ENCODE measurements at regions not wholly inside any gene's neighbourhood (a gene's known extent, or its start where the extent isn't known, plus 50 kb on each side); places are given as distances from the start of the nearest gene placed in this dataset.

DNA sequence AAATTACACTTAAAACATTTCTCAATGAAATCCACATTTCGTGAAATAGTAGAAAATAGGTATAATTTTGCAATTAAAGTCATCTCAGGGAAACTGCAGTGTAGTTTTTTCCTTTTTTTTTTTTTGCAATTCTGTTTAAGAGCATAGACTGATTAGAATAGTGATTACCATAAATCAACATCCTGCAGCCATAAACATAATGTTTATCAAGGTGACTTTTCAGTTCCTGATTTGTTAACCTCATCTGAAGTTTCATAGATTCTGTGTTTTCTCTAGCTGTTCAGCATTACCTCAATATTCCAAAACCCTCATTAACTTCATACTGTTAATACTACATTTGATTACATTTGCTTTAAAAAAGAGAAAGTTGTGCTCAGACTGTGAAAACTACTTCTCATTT, 286.3 kb upstream of the DACH1 start:
- no peak for DNase-seq

DNA sequence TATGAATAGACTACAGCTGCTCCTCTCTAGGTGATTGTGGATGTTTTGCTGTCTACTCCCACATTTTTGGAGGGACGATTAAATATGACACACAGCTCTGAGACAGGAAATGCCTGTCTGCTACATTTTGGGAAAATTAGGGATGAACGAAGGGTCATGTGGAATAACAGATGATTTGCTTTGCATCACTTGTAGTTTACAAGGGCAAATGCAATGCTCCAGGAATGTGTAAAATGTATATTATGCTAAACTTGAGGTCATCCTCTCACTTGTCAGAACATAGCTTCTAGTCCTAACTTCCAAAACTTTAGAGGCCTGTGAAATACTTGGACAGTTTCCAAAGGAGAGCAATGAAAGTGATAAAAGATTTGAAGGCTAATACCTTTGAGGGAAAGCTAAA, 284.2 kb upstream of the DACH1 start:
- no peak for DNase-seq

DNA sequence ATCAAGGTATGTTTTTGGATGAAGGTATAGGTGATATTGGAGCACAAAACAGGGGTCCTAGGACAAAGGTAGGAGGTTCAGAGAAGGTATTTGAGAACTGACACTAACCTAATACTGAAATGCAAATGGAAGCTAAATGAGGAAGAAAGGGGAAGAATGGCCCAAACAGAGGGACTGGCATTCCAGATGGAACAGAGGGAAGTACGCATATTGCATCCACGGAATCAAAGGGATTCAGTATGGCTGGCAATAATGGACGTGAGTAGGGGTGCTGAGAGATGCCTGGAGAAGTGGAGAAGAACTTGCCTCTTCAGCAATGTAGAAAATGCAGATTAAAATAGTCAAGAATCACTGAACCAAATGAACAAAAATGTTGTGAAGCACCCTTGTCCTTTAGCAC, 283.5 kb upstream of the DACH1 start:
- no peak for DNase-seq

DNA sequence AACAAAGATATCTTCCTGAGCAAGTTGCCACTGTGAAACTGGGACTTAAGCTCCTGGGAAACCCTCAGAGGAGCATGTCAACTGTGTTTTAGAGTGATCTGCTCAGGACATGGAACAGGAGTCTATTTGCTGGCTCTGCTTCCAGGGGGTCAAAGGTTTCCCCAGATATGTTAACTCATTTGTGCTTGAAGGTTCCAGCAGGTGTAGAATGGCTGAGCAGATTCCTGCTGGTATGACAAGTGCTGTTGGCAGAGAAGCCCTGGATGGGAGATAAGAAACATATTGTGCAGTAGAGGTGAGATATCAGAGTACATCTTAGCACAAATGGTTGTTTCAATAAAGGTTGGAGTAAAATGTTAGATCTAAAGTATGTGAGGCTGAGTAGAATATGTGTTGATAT, 282.7 kb upstream of the DACH1 start:
- no peak for DNase-seq

DNA sequence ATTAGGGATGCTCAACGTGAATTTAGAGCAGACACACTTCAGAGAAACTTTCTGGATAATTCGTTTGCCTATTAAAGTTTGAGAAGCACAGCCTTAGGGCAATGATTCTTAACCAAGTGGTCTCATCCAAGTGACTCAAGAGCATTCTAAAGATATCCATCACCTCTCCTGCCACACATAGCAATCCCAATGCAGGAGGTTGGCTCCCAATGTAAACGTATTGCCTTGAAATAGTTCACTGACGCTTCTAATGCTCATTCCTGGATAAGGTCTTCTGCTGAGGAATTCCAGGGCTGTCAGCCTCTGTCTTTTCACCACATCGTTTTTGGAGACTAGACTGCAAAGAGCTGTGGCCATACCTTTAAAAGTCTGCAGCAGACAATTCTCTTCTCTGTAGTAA, 279.8 kb upstream of the DACH1 start:
- DNase-seq: no peak

DNA sequence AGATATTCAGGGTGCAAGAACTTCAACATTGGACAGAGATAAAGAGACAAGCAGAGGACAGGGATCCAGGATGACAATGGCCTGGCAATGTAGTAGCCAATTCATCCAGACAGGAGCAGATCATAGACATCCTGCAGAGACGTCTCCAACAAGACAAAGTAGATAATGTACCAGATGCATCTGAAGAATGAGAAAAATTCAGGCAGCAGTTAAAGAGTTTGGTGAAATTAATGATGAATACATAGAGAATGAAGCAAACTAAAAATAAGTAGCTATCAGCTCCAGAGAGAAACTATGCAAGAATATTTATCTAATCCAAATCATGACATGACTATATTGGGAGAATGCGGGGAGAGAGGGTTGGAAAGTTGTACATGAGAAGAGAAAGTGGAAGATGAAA, 278.4 kb upstream of the DACH1 start:
- DNase-seq: no peak

DNA sequence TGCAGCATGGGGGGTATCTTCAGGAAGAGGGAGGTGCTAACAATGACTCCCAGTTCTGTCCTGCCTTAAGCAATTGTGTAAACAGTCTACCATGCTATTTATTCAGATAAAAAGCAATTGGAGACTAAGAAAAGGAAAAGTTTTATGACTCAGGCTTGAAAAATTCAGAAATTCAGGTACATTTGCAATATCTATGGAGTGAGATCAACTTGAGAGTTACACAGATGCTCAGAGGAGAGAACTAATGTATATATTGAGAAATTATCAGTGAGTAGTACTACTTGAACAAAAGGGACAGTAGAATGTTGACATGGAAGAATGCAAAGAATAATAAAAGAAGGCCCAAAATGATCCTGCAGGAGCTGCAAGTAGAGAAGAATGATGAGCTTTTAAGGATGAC, 277.6 kb upstream of the DACH1 start:
- no peak for DNase-seq

DNA sequence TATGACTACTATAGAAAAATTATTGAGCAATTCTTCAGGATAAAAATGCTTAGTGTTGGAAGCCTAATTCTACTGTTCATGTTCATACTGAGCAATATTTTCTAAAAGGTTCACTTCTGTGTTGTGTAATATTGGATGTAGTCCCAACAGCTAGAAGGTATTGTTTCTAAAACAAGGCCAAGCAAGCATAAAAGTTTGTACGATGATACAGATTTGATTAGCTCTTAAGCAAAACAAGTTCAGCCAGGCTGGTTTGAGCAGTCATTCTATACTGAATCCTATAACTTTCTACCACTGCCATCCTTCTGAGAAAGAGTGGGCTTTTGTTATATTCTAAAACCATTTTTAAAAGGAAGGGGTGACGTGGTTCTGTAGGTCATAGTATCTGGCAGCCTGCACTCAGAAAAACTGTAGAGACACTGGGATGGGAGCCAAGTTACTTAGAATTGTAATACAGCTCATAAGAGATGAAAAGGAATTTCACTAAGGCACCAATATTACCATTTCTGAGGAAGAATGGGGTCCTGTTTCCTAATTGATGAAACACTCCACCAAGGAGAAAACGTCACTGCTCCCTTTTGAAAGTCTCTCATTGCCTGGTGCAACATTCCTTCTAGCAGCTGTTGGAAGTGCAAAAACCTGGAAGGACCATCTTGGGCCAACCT, 275.0 kb upstream of the DACH1 start:
- DNase-seq: no peak

DNA sequence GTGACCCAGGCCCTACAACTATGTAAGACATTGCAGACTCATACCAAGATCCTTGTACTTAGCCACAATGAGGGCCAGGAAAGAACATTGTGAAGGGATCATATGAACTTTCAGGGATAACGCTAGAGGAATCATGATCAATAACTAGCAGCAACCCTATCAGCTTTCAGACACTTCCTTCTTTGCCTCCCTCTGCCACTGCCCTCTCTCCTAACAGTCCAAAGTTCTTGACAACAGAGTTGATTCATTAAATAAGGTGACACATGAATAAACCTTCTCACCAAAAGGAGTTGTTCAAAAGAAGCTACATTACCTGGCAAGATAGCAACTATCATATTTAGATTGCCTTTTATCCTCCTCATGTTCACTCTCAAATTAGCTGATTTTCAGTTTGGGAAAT, 272.2 kb upstream of the DACH1 start:
- DNase-seq: no peak

DNA sequence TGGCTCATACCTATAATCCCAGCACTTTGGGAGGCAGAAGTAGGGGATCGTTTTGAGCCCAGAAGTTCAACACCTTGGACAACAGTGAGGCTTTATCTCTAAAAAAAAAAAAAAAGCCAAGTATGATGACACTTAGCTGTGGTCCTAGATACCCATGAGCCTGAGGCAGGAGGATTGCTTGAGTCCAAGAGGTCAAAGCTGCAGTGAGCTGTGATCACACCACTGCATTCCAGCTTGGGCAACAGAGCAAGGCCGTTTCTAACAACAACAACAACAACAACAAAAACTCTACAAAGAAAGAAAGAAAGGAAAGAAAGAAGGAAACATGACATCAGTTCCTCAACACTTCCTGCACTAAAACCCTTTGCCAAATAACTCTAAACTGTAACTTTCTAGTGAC, 265.1 kb upstream of the DACH1 start:
- no peak for DNase-seq

DNA sequence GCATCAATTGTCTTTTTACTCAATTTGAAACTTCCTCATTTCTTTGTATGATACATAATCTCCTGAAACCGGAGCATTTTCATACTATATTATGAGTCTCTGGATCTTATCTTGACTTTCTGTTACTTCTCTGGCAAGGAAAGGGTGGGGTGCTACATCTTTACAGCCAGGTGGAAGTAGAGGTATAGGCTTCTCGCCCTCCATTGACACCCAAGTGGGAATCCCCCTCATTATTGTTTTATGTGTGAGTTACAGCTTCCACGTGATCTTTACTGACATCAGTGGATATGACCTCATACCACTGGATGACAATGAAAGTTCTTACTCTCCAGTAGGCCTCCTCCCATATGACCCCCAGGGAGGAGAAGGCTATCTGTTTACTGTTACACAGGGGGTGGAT, 262.1 kb upstream of the DACH1 start:
- DNase-seq: no peak

DNA sequence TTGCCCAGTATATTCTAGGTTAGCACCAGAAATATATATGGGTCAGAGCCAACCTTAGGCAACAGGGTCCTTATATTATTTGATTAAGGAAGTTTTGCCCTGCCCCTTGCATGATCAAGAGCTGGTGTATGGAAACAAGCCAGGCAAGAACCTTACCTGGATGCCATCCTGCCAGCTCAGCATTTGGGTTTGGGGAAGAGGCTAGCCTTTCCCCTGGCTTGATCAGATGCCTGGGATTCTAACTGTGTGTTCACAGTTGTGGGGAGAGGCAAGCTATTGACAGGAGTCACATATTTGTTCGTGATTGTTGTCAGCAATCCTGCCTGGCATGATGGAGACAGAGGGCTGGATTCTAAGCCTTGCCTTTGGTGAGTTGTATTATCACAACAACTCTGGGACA, 260.0 kb upstream of the DACH1 start:
- DNase-seq: no peak

DNA sequence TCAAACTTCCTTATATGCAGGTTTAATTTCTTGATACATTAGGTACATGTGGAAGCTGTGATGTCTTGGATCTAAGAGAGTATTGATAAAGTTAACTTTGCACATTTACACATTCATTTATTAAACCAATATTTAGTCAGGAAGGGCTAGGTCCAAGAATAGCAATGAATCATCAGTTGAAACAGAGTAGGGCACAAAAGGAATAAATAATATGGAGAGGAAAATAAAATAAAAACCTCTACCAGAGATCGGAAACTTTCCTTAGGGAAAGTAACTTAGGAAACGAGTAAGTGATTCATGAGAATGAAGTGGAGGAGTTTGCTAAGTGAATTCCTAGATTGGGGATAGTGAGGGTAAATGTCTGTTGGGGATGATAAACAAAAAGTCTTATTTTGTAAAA, 259.4 kb upstream of the DACH1 start:
- no peak for DNase-seq

DNA sequence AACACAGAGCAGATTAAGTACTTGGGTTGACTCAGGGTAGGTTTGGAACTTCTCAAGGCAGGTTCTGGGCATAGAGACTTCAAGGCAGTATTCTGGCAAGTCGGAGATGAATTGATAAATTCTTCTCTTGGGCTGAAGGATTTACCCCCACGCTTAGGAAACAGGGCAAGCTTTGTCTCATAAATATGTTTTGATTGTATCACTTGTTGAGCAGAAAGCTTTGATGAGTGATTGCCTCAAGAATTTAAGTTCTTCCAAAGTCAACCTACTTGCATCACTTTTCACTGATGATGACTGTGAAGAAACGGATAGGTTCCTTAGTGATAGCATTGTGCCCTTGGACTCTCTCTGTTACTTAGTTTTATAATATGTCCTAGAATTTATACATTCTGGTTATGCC, 258.6 kb upstream of the DACH1 start:
- DNase-seq: no peak

DNA sequence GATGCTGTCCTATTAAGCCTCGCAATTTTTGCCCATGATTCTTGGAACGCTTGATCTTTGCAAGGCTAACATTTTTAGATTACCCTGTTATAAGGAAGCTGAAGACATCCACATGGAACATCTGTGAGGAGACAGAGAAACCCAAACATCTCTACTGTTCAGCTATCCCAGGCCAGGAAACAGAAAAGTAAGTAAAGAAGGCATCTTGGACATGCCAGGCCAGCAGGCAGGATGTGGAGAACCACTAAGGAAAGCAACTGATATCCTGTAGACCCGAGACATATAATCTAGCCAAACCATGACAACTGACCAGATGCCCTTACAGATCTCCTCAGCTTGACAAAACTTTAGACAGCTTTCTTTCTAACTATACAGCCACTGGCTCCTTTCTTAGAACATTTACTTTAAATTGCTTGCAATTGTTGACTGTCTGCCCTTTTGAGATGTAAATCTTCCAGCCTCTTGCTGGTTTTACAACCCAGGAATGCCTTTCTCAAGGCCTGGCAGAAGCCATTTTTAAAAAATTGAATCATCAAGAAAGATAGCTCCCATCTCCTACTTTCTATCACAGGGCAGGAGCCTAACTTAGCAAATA, 255.8 kb upstream of the DACH1 start:
- no peak for DNase-seq

DNA sequence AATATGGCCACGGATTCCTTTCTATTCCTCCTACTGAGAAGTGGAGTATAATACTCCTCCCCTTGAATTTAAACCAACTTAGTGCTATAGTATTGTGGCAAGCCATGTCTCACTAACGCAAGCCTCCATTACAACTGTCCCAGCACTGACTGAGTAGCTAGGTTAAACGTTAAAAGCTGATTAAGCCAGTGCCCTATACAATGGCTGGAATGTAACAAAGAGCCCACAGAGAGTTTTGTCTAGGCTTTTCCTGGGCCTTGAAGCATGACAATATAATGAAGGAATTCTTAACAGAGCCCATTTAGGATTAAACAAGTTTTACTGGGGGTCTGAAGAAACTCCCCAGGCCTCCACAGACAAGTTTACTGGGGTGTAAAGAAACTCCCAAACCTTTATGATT, 254.5 kb upstream of the DACH1 start:
- no peak for DNase-seq

DNA sequence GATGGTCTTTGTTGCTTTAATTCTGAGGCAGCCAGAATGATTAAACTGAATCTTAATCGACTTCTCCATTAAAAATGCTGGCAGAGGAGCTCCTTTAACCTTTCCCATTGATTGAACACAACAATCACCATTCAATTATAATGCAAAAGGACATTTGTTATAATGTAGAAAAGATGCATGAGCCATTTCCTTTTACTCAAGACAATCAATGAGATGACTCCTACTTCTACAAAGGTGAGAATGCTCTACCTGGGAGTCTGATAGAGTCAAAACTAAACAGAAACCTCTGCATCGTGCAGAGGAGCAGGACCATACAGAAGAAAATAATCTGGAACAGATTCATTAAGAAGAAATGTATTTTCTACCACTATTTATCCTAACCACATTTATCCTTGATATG, 253.6 kb upstream of the DACH1 start:
- DNase-seq: no peak

DNA sequence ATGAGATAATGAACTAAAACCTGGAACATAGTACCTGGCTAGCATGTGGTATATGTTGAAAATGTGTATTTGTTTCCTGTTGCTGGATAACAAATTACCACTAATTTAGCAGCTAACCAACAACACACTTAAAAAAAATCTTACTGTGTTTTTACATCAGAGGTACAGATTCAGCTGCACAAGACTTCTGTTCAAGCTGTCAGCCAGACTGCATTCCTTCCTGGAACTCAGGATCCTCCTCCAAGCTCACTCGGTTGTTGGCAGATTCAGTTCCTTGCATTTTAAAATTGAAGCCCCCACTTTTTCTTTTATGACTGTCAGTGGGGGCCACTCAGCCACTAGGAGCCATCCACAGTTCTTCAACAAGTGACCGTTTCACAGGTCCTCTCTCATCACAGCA, 246.9 kb upstream of the DACH1 start:
- no peak for DNase-seq

DNA sequence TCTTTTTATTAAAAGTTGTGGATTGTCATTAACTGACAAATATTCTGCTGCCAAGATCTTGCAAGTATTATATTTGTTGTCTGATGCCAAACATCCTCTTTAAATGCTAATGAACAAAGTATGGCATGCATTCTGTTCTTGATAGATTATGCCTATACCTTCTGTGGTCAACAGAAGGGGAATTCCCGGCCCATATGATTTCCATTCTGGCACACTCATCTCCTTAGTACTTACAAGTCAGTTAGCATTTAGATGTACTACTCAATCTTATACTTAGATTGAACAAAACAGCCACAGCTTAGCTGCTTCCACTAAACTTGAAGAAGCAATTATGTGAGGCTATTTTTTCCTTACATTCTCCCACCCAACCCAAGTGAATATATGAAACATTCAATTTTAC, 246.1 kb upstream of the DACH1 start:
- no peak for DNase-seq

DNA sequence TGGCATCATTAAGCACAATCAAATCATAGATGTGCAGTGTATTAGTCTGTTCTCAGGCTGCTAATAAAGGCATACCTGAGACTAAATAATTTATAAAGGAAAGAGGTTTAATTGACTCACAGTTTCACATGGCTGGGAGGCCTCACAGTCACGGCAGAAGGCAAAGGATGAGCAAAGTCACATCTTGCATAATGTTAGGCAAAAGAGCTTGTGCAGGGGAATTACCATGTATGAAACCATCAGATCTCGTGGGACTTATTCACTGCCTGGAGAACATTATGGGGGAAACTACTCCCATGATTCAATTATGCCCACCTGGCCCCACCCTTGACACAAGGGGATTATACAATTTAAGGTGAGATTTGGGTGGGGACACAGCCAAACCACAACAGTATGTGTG, 245.2 kb upstream of the DACH1 start:
- no peak for DNase-seq

DNA sequence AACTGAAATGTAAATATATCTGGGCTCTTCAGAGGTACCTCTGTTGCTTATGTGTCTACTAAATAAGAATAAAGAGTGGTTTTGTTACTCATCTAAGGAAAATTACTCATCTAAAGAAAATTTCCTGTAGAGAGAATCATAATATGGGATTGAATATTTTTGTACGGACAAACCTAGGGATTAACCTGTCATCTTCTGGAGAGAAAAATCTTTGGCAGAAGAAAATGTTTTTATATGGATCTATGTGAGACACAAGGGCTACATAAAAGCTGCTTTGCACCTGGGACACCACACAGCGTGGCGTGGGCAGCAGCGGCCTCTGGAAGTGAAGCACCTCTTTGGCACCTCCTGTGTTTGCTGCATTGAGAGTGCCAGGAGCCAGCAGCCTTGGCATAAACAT, 242.9 kb upstream of the DACH1 start:
- DNase-seq: no peak

DNA sequence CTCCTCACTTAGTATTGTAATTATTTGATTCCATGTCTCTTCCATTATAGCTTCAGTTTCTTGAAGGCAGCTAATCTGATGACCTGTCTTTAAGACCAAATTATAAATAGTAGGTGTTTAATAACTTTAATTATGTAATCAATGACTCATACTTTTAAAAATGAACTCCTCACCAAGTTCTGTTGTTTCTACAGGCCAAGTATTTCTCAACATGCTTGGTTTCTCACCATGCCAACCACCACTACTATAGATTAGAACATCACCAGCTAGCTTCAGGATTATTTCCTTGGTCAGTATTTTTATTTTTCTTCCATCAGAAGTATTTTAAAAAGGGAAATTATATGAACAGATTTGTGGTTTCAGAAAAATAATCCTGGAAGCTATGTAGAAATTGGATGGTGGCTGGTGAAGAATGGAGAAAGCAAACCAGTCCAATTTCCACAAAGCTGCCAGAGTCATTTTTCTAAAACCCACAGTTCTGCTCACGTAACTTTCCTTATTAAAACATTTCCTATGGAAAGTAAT, 237.7 kb upstream of the DACH1 start:
- DNase-seq: no peak

DNA sequence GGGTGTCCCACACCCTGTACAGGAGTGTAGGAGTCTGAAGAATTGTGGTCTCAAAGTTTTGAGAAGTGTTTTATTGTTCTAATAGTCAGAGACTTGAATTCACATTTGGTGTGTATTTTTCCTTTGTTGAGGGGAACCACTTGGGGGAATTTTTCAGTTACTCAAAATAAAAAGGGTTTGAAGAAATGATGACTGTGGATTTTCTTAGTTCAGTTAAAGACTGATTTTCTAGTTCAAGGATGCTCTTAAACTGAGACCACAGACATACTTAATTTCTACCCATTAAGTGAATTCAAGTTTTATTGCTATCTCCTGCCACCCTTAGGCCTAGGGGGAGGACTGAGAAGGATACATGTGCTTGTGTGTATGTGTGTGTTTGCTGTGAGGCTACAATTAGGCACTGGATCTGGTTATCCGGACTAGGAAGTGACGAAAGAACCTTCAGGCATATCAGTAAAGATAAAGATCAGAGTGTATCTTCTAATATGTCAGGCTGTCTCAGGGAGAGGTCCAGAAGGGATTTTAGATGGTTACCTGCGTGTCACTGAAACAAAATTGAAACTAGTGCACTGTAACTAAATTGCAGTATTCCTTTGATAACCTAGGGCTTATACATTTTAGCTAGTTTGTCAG, 234.9 kb upstream of the DACH1 start:
- DNase-seq: no peak

DNA sequence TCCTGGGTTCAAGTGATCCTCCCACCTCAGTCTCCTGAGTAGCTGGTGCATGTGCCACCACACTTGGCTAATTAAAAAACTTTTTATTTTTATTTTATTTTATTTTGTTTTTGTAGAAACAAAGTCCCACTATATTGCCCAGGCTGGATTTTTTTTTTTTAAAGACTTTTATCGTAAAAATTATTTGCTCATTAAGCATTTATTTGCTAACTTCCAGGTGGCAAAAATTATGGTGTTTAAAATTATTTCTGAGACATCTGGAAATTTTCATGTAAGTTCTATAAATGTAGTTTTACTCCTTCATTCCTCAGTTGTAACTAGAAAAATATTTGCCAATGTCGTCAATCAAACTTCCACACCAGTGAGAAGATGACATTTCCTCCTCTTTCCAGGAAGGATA, 233.3 kb upstream of the DACH1 start:
- no peak for DNase-seq

DNA sequence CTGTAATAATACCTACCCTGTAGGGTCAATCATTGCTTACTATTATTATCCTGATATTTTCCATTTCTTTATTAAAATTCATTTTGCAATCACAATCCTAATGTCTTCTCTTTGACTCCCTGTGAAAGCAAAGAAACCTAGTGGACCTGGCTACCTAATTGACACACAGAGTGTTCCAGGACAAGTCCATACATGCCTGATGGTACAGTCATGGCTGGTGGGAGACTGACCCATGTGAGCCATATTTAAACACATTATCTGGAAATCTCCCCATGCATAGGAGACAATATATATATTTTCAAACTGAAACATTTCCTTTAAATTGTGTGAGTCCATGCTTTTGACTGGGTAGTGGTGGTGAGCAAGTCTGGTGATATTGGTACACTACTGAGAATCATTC, 230.6 kb upstream of the DACH1 start:
- no peak for DNase-seq
